HT1080 (cell line): ENCODE measurements at regions not wholly inside any gene's neighbourhood (a gene's known extent, or its start where the extent isn't known, plus 50 kb on each side); places are given as distances from the start of the nearest gene placed in this dataset.

ENCODE experiments used
- DNase-seq: peaks from one replicate; pipeline ENCODE4 v3.0.0-alpha.2; 2015; ENCODE audit warnings: low read depth

GRCh38 chr1:192713921-192714320 lies 78.0 kb downstream of the RGS13 start:
- peak; percentile 17 for DNase-seq

- DNase-seq: peak; percentile 38
These were observed 84.2 kb upstream of the RGS2 start for GRCh38 chr1:192724670-192725069.

DNA sequence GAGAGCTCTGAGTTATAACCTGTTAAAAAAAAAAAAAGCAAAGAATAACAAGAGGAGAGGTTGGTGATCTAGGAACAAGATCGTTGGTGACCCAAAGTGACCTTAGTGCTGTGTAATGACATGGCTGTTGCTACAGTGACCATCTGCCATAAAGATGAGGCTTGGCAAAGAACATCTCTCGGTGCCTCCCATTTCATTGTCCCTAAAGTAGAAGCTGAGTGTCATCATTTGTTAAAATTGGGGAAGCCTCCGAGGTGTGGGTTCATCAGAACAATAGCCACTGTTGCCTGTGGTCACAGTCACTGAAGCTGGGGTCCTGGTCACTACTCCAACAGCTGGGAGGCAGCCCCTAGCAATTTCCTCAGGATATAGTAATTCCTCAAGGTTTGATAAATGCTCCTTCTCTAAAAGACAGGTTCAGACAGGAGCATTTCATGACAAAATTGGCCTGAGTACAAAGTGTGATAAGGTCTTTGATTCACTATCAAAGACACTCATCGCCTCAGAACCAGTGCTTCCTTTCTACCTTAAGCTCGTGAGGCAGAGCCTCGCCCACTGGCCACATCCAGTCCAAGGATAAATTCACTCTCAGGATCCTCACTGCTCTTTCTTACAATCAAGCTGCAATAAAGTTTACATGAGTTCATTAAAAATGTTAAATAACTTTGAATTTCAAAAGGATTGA lies 81.9 kb upstream of the RGS2 start:
- DNase-seq: no peak

GRCh38 chr1:192729500-192729899 lies 79.3 kb upstream of the RGS2 start:
- DNase-seq: no peak

GRCh38 chr1:192730198-192730597 lies 78.6 kb upstream of the RGS2 start:
- no peak for DNase-seq

DNA sequence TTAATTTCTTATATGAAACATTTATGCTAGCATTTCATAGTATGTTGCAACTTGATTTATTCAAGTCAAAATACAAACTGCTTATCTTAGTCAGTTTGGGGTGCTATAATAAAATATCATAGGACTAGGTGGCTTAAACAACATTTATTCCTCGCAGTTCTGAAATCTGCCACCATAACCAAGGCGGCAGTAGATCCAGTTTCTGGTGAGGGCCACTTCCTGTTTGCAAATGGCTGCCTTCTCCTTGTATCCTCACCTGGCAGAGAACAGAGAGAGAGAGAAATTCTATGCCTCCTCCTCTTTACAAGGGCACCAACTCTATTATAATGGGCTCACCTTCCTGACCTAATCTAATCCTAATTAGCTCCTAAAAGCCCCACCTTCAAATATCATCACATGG lies 76.1 kb upstream of the RGS2 start:
- DNase-seq: peak; percentile 30

- DNase-seq: no peak
These were observed 73.4 kb upstream of the RGS2 start for GRCh38 chr1:192735298-192735915.

DNA sequence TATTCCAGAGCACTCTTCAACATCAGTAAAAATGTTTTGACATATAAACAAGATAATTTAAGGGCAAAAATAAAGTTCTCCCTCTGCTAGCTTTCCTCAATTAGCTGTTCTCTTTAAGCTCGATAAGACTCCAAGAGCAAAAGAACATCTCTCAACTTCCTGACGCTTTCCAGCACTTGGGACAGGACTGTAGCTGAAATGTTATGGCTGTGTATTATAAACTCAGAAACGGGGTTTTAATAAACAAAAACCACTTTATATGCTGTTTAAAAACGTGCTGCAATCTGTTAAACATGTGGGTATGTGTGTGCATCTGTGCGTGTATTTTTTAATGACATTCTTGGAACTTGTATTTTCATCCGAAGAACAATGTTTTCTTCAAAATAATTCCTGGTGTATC lies 71.5 kb upstream of the RGS2 start:
- no peak for DNase-seq

GRCh38 chr1:192739476-192740184 lies 69.2 kb upstream of the RGS2 start:
- DNase-seq: no peak

DNA sequence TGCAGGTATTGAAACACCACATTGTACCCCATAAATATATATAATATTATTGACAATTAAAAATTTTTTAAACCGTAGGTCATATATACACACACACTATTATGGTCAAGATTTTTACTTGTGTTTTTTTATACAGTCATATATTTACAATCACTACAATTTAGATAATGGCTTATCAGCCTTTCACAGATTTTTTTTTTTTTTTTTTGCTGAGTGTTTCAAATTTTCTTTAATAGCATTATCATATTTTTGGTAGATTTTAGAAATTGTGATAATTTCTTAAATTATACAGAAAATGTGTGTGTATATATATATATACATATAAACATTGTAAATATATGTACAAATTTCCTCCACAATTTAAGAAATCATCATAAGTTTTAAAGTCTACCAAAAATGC lies 68.6 kb upstream of the RGS2 start:
- no peak for DNase-seq

- no peak for DNase-seq
These were observed 67.7 kb upstream of the RGS2 start for GRCh38 chr1:192741095-192741494.

DNA sequence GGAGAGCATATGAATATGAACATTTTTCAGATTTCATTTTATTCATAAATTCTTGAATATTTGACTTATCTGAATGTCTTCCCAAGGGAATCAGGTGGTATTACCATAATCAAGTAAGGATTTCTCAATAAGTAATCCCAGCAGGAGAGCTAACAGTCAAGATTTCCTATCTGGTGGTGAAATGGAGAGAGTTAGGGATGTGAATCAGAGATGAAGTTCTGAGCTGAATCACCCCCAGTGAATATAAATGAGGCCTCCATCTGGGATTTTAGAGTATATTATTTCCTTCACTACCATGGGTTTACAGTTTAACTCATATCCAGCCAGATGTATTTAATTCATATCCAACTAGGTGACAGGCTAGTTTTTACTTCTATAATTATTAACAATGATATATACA lies 61.5 kb upstream of the RGS2 start:
- DNase-seq: peak; percentile 51

DNA sequence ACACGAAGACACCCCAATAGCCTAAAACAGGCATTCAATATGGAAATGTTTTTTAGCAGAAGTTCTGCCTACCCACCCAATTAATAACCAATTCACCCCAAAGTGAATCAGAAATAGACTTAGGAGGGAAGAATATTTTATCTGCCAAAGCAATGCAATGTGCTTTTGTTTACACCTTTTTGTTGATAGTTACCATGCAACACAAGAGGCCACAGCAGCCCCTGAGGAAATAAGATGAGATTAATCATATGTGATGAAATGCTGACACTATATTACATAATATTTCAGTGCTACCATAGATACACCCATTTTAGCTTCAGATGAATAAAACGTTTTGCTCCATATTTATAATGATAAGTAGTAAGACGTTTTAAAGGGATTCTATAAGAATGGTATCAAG lies 60.9 kb upstream of the RGS2 start:
- no peak for DNase-seq

GRCh38 chr1:192749349-192749748 lies 59.5 kb upstream of the RGS2 start:
- DNase-seq: no peak

DNA sequence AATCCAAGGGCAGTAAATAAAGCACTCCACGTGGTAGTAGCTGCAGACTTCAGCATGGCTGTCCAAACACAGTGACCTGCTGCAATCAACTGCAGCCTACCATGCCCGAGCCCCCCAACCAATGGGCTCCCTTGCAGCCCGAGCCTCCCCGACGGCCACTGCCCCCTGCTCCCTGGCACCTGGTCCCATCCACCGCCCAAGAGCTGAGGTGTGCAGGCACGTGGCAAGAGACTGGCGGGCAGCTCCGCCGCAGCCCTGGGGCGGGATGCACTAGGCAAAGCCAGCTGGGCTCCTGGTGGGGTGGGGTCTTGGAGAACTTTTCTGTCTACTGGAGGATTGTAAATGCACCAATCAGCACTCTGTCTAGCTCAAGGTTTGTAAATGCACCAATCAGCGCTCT lies 57.6 kb upstream of the RGS2 start:
- DNase-seq: no peak

DNA sequence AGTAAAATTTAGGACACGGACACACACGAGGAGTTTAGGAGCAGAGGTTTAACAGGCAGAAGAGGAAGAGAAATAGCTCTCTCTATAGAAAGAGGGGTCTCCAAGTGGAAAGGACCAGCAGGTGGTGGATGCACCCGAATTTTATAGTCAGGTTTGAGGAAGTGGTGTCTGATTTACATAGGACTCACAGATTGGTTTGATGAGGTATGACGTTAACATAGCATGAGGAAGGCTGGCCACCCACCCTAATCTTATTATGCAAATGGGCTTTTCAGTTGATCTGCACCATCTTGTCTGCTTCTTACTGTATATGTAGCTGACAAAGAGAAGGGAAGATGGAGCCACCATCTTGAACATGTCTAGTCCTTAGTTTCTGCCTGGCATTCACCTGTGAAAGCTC lies 52.5 kb upstream of the RGS2 start:
- DNase-seq: no peak

GRCh38 chr1:192756847-192757246 lies 52.0 kb upstream of the RGS2 start:
- no peak for DNase-seq

GRCh38 chr1:192758492-192758891 lies 50.3 kb upstream of the RGS2 start:
- DNase-seq: no peak
